Smooth muscle cell (in vitro differentiated cells): ENCODE measurements at regions not wholly inside any gene's neighbourhood (a gene's known extent, or its start where the extent isn't known, plus 50 kb on each side); places are given as distances from the start of the nearest gene placed in this dataset. TPM values are rescaled to one million over a fixed set of nuclear protein-coding genes. Genes with fewer than 3 reads are reported as not detected.
"Not testable (repeated sequence)": the region's sequence is repeated elsewhere in the genome, so short reads cannot be mapped to it uniquely, and the experiment has no call there.

ENCODE experiments used
- DNase-seq: peaks from one replicate; lab custom pipeline; 2025; ENCODE audit not compliant: unreplicated experiment; lab: John Stamatoyannopoulos, UW
- H2AFZ ChIP-seq: fragments of 200-600 bp; sonication (generic); 2 replicates; pipeline ENCODE4 v1.6.0; 2016; ENCODE audit warnings: antibody characterized with exemption, low read depth, mild to moderate bottlenecking
- H3F3A ChIP-seq: fragments of 200-600 bp; sonication (generic); 2 replicates; pipeline ENCODE4 v1.6.0; 2017; ENCODE audit warnings: antibody characterized with exemption, low read depth
- H3K27ac ChIP-seq: fragments of 200-600 bp; sonication (generic); 2 replicates; pipeline ENCODE4 v1.5.1; 2016; ENCODE audit warnings: low read depth, mild to moderate bottlenecking
- H3K27me3 ChIP-seq: fragments of 200-600 bp; sonication (generic); 2 replicates; pipeline ENCODE4 v1.6.1; 2016; ENCODE audit warnings: low read depth, mild to moderate bottlenecking
- H3K36me3 ChIP-seq: fragments of 200-600 bp; sonication (generic); 2 replicates; pipeline ENCODE4 v1.5.1; 2016; ENCODE audit warnings: low read depth
- H3K4me1 ChIP-seq: fragments of 200-600 bp; sonication (generic); 2 replicates; pipeline ENCODE4 v1.5.1; 2016; ENCODE audit warnings: low read depth
- H3K4me2 ChIP-seq: fragments of 200-600 bp; sonication (generic); 2 replicates; pipeline ENCODE4 v1.6.0; 2016; ENCODE audit warnings: mild to moderate bottlenecking
- H3K4me3 ChIP-seq: fragments of 200-600 bp; sonication (generic); 2 replicates; pipeline ENCODE4 v1.5.1; 2016; ENCODE audit warnings: mild to moderate bottlenecking
- H3K79me2 ChIP-seq: fragments of 200-600 bp; sonication (generic); 2 replicates; pipeline ENCODE4 v1.6.0; 2016; ENCODE audit warnings: low read depth, mild to moderate bottlenecking
- H3K9ac ChIP-seq: fragments of 200-600 bp; sonication (generic); 2 replicates; pipeline ENCODE4 v1.6.0; 2016; ENCODE audit warnings: low read depth
- H3K9me3 ChIP-seq: fragments of 200-600 bp; sonication (generic); replicated peaks from 2 replicates; pipeline ENCODE4 v1.5.1; 2016; ENCODE audit warnings: low read depth
- H4K20me1 ChIP-seq: fragments of 200-600 bp; sonication (generic); 2 replicates; pipeline ENCODE4 v1.6.0; 2016; ENCODE audit warnings: low read depth
- WGBS: methylation state at CpG from one replicate; pipeline ENCODE4 v1.1.7; 2016; ENCODE audit warnings: low lambda C conversion rate; 5-methylcytosine and 5-hydroxymethylcytosine counted together
- small RNA-seq: library from RNA; depleted of rRNA; stranded (forward); fragments of <200 nt; gene quantifications from one replicate; pipeline ENCODE3, GENCODE V24; 2014
- TF ChIP-seq, protein P1 (sequence below): fragments of 200-600 bp; sonication (generic); IDR thresholded peaks from 2 replicates; pipeline ENCODE4 v1.5.1; 2017; ENCODE audit warnings: borderline replicate concordance, mild to moderate bottlenecking, antibody characterized with exemption; ENCODE audit not compliant: insufficient read depth, poor library complexity, severe bottlenecking

- DNase-seq: no peak
These were observed 98.6 kb downstream of the USP22 start for GRCh38 chr17:20944014-20944865.

DNA sequence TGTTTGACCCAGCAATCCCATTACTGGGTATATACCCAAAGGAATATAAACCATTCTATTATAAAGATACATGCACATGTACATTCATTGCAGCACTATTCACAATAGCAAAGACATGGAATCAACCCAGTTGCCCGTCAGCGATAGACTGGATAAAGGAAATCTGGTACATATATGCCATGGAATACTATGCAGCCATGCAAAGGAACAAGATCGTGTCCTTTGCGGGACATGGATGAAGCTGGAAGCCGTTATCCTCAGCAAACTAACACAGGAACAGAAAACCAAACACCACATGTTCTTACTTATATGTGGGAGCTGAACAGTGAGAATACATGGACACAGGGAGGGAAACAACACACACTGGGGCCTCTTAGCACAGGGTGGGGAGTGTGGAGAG is 95.1 kb downstream of the USP22 start:
- not testable (repeated sequence) for H2AFZ ChIP-seq, H3F3A ChIP-seq, H3K36me3 ChIP-seq, H4K20me1 ChIP-seq, H3K4me3 ChIP-seq, H3K9ac ChIP-seq, H3K27me3 ChIP-seq, H3K4me2 ChIP-seq, DNase-seq, H3K9me3 ChIP-seq, H3K4me1 ChIP-seq, H3K27ac ChIP-seq, H3K79me2 ChIP-seq
- 98% methylated on average over 5 of the region's 5 CpGs for WGBS

More at GRCh38 chr17:20944014-20944865, 98.6 kb downstream of the USP22 start:
- Histone ChIP-seq H3F3A (no peaks in the 10 kb centered on the region), H3K27ac (no peak overlapping the region), H3K4me1 (no peaks in the 10 kb centered on the region), H4K20me1 (no peaks in the 10 kb centered on the region), H3K4me2 (no peak overlapping the region), H3K9ac (no peak overlapping the region), H2AFZ (no peak overlapping the region), H3K36me3 (peaks cover 9% of the 10 kb centered on the region), H3K9me3 (no peaks in the 10 kb centered on the region), H3K79me2 (no peaks in the 10 kb centered on the region), H3K27me3 (no peaks in the 10 kb centered on the region), H3K4me3 (no peak overlapping the region)
- 78% methylated on average over 12 of the region's 12 CpGs for WGBS
- TF ChIP-seq, protein P1, sequence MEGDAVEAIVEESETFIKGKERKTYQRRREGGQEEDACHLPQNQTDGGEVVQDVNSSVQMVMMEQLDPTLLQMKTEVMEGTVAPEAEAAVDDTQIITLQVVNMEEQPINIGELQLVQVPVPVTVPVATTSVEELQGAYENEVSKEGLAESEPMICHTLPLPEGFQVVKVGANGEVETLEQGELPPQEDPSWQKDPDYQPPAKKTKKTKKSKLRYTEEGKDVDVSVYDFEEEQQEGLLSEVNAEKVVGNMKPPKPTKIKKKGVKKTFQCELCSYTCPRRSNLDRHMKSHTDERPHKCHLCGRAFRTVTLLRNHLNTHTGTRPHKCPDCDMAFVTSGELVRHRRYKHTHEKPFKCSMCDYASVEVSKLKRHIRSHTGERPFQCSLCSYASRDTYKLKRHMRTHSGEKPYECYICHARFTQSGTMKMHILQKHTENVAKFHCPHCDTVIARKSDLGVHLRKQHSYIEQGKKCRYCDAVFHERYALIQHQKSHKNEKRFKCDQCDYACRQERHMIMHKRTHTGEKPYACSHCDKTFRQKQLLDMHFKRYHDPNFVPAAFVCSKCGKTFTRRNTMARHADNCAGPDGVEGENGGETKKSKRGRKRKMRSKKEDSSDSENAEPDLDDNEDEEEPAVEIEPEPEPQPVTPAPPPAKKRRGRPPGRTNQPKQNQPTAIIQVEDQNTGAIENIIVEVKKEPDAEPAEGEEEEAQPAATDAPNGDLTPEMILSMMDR: no peak

DNA sequence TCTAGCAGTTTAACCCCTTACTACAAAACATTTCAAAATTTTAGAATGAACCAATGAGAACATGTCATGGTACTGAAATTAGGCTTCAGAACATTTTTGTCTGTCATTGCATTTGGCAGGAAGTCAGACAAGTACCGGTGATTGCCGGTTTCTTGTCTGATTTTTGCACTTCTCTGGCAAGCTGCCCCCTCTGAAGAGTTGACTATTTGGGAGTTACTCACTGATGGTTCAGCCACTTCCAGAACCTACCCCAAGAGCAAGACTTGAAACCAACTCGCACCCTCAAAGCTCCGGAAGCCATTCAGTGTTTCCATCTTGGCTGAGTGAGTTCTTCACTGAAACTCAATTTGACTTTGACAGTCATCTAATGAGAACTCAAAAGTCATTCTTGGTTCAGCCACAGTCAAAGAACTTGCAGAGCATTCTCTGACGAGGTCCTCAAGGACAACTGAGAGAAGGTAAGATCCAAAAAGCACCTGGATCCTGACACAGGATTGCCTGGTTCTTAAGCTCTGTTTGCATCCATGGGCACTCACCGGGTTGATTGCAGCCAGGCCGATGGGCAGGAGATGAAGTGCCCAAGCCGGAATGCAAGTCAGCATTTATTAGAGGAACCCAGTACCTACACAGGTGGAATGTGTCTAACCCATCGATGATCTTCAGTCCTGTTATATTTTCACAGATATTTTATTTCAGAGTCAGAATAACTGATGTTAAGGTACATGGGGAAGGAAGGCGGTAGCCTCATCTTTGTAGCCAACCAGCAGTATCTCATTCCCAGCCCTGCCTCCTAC is 93.6 kb downstream of the USP22 start:
- H4K20me1 ChIP-seq: no peaks in the 10 kb centered on the region
- H2AFZ ChIP-seq: no peak overlapping the region
- no peak overlapping the region for H3K27ac ChIP-seq
- TF ChIP-seq, protein P1: no peak
- H3K4me1 ChIP-seq: no peaks in the 10 kb centered on the region
- no peak overlapping the region for H3K4me3 ChIP-seq
- no peaks in the 10 kb centered on the region for H3K9me3 ChIP-seq
- peaks cover 2% of the 10 kb centered on the region for H3F3A ChIP-seq
- H3K36me3 ChIP-seq: peaks cover 9% of the 10 kb centered on the region
- no peak overlapping the region for H3K9ac ChIP-seq
- no peaks in the 10 kb centered on the region for H3K27me3 ChIP-seq
- no peak overlapping the region for H3K4me2 ChIP-seq
- DNase-seq: no peak
- H3K79me2 ChIP-seq: no peaks in the 10 kb centered on the region
- WGBS: 94% methylated on average over 10 of the region's 10 CpGs

Small RNA genes lying in the stretch of these regions (small RNA-seq; reads per million reads assigned to genes)
- gene AC087499.6: not detected
- gene RNU6-1178P: not detected
